H1 (cell line): ENCODE measurements at regions not wholly inside any gene's neighbourhood (a gene's known extent, or its start where the extent isn't known, plus 50 kb on each side); places are given as distances from the start of the nearest gene placed in this dataset.

Source experiments
- CTCF ChIA-PET: fragments of 300-600 bp; sonication (Branson Sonifier 250); formaldehyde crosslinking; loops from one replicate; lab custom pipeline; 2021; ENCODE audit not compliant: partially characterized antibody; lab: Charles Lee
- POLR2A ChIA-PET: fragments of 300-600 bp; sonication (Branson Sonifier 250); formaldehyde crosslinking; loops from one replicate; lab custom pipeline; 2021; ENCODE audit warnings: inconsistent platforms; ENCODE audit not compliant: partially characterized antibody; lab: Charles Lee
- DNase-seq, 2 experiments: peaks; one replicate each; pipeline versions ENCODE4 v3.0.0 to v3.0.0-alpha.2; 2010 to 2022; ENCODE audit warnings: low spot score in 2 of 2, low read depth in 1 of 2, mixed read lengths in 1 of 2
- FAIRE-seq: peaks from 2 replicates; lab custom pipeline; 2011; peaks lifted over from hg19 to GRCh38; lab: Jason Lieb, UNC
- H2AFZ ChIP-seq: 2 replicates; pipeline ENCODE4 v1.8.1; 2012; ENCODE audit warnings: low read length, inconsistent platforms
- H2AK5ac ChIP-seq: 2 replicates; pipeline ENCODE4 v1.6.1; 2013; ENCODE audit warnings: low read depth, low read length
- H2BK120ac ChIP-seq: replicated peaks from 2 replicates; pipeline ENCODE3; 2013; ENCODE audit warnings: low read depth, low read length, inconsistent platforms
- H2BK12ac ChIP-seq: 2 replicates; pipeline ENCODE4 v1.6.1; 2013; ENCODE audit warnings: low read depth, low read length
- H2BK15ac ChIP-seq: 2 replicates; pipeline ENCODE4 v1.6.1; 2013; ENCODE audit warnings: low read length
- H2BK20ac ChIP-seq: 2 replicates; pipeline ENCODE4 v1.6.1; 2013; ENCODE audit warnings: low read length
- H2BK5ac ChIP-seq: 2 replicates; pipeline ENCODE4 v1.6.1; 2013; ENCODE audit warnings: low read depth, low read length
- H3K14ac ChIP-seq: 2 replicates; pipeline ENCODE4 v1.6.1; 2013; ENCODE audit warnings: inconsistent platforms; ENCODE audit not compliant: insufficient read length
- H3K18ac ChIP-seq: 2 replicates; pipeline ENCODE4 v1.6.1; 2013; ENCODE audit warnings: low read length; ENCODE audit errors: extremely low read depth
- H3K23ac ChIP-seq: 2 replicates; pipeline ENCODE4 v1.6.1; 2013; ENCODE audit warnings: inconsistent platforms; ENCODE audit not compliant: insufficient read length
- H3K23me2 ChIP-seq: 2 replicates; pipeline ENCODE4 v1.6.1; 2013; ENCODE audit warnings: low read depth, low read length
- H3K27ac ChIP-seq: 2 replicates; pipeline ENCODE4 v1.6.1; 2011; ENCODE audit warnings: low read depth, low read length, inconsistent platforms
- H3K27me3 ChIP-seq, 4 experiments: replicated peaks in 1 of 4; 1 replicate in 1 of 4; 2 replicates in 3 of 4; pipeline versions ENCODE4 v1.6.1 to v1.8.1; 2011 to 2013; ENCODE audit warnings: low read length in 3 of 4, mild to moderate bottlenecking in 3 of 4, inconsistent platforms in 2 of 4, mixed read lengths in 2 of 4, moderate library complexity in 1 of 4; ENCODE audit not compliant: control insufficient read depth in 3 of 4, insufficient read depth in 3 of 4; ENCODE audit errors: extremely low read depth in 1 of 4
- H3K36me3 ChIP-seq, 4 experiments: 2 replicates each; pipeline versions ENCODE4 v1.6.1 to v1.8.1; 2011 to 2013; ENCODE audit warnings: mild to moderate bottlenecking in 4 of 4, low read length in 3 of 4, moderate library complexity in 2 of 4, control low read depth in 1 of 4, inconsistent platforms in 1 of 4; ENCODE audit not compliant: insufficient read depth in 4 of 4, control insufficient read depth in 2 of 4
- H3K4ac ChIP-seq: replicated peaks from 2 replicates; pipeline ENCODE3; 2013; ENCODE audit warnings: low read length, low read depth, mixed read lengths, inconsistent platforms; ENCODE audit not compliant: insufficient read length
- H3K4me1 ChIP-seq, 4 experiments: replicated peaks in 1 of 4; 1 replicate in 1 of 4; 2 replicates in 3 of 4; pipeline versions ENCODE4 v1.6.1 to v1.8.1; 2011 to 2013; ENCODE audit warnings: low read length in 3 of 4, inconsistent platforms in 2 of 4, mixed read lengths in 1 of 4; ENCODE audit not compliant: insufficient read depth in 4 of 4, control insufficient read depth in 3 of 4
- H3K4me2 ChIP-seq, 2 experiments: 2 replicates each; pipeline versions ENCODE4 v1.6.1 to v1.8.1; 2011 to 2013; ENCODE audit warnings: low read depth in 2 of 2, low read length in 2 of 2, control low read depth in 1 of 2, inconsistent platforms in 1 of 2, mild to moderate bottlenecking in 1 of 2; ENCODE audit not compliant: insufficient read depth in 1 of 2
- H3K4me3 ChIP-seq, 4 experiments: fragments of 200-600, 300-600 bp in 1 of 4; sonication (generic), shearing (Covaris generic), sonication (Bioruptor Twin) in 1 of 4; 2 replicates each; pipeline versions ENCODE4 v1.5.1 to v1.8.1; 2011 to 2016; ENCODE audit warnings: low read length in 4 of 4, low read depth in 3 of 4, control low read depth in 2 of 4, inconsistent platforms in 2 of 4, mild to moderate bottlenecking in 2 of 4, mixed read lengths in 1 of 4, moderate library complexity in 1 of 4; ENCODE audit not compliant: insufficient read depth in 2 of 4; ENCODE audit errors: extremely low read depth in 1 of 4
- H3K56ac ChIP-seq: replicated peaks from 2 replicates; pipeline ENCODE3; 2013; ENCODE audit warnings: low read depth, mild to moderate bottlenecking, mixed read lengths, low read length, inconsistent platforms; ENCODE audit not compliant: insufficient read length
- H3K79me1 ChIP-seq: 2 replicates; pipeline ENCODE4 v1.6.1; 2013; ENCODE audit warnings: low read depth, low read length, control low read depth
- H3K79me2 ChIP-seq, 2 experiments: 2 replicates each; pipeline versions ENCODE4 v1.6.1 to v1.8.1; 2012 to 2013; ENCODE audit warnings: low read length in 2 of 2, mild to moderate bottlenecking in 2 of 2, inconsistent platforms in 1 of 2; ENCODE audit not compliant: insufficient read depth in 2 of 2, control insufficient read depth in 1 of 2
- H3K9ac ChIP-seq, 4 experiments: replicated peaks in 1 of 4; 1 replicate in 1 of 4; 2 replicates in 3 of 4; pipeline versions ENCODE4 v1.6.1 to v1.8.1; 2011 to 2013; ENCODE audit warnings: low read depth in 3 of 4, low read length in 3 of 4, control low read depth in 2 of 4, mild to moderate bottlenecking in 2 of 4, moderate library complexity in 2 of 4, inconsistent platforms in 1 of 4; ENCODE audit errors: extremely low read depth in 1 of 4
- H3K9me3 ChIP-seq, 2 experiments: 2 replicates each; pipeline versions ENCODE4 v1.6.1 to v1.8.1; 2012 to 2013; ENCODE audit warnings: mild to moderate bottlenecking in 2 of 2, moderate library complexity in 2 of 2, control low read depth in 1 of 2, inconsistent platforms in 1 of 2, low read depth in 1 of 2, low read length in 1 of 2, mixed read lengths in 1 of 2; ENCODE audit not compliant: insufficient read depth in 2 of 2
- H4K20me1 ChIP-seq, 2 experiments: replicated peaks in 1 of 2; 2 replicates each; pipeline versions ENCODE3 to v1.8.1; 2011 to 2013; ENCODE audit warnings: inconsistent platforms in 2 of 2, low read length in 2 of 2, mild to moderate bottlenecking in 1 of 2; ENCODE audit not compliant: insufficient read depth in 2 of 2, control insufficient read depth in 1 of 2
- H4K5ac ChIP-seq: 2 replicates; pipeline ENCODE4 v1.6.1; 2013; ENCODE audit warnings: low read length, low read depth, mixed read lengths, inconsistent platforms; ENCODE audit not compliant: insufficient read length
- H4K8ac ChIP-seq: 2 replicates; pipeline ENCODE4 v1.8.0; 2013; ENCODE audit warnings: mild to moderate bottlenecking, moderate library complexity, low read length, inconsistent platforms; ENCODE audit not compliant: insufficient read depth; ENCODE audit errors: extremely low read depth
- H4K91ac ChIP-seq: replicated peaks from 2 replicates; pipeline ENCODE3; 2013; ENCODE audit warnings: low read length, mixed read lengths, inconsistent platforms; ENCODE audit not compliant: insufficient read length
- CTCF ChIP-seq, 3 experiments: IDR thresholded peaks; 1 replicate in 2 of 3; 2 replicates in 1 of 3; pipeline versions ENCODE4 v1.5.1 to v1.6.1; 2011; ENCODE audit warnings: low read length in 3 of 3, mild to moderate bottlenecking in 3 of 3, inconsistent platforms in 2 of 3, low read depth in 1 of 3, moderate library complexity in 1 of 3; ENCODE audit not compliant: insufficient read depth in 1 of 3; ENCODE audit errors: control extremely low read depth in 1 of 3
- RAD21 ChIP-seq, 2 experiments: IDR thresholded peaks in 1 of 2; conservative IDR thresholded peaks in 1 of 2; 2 replicates each; pipeline ENCODE4 v1.6.1; 2011; ENCODE audit warnings: low read depth in 2 of 2, low read length in 2 of 2, improper control_type of control experiment in 1 of 2, inconsistent platforms in 1 of 2, mild to moderate bottlenecking in 1 of 2, moderate library complexity in 1 of 2
- RBBP5 ChIP-seq: IDR thresholded peaks from 2 replicates; pipeline ENCODE4 v1.7.1; 2012; ENCODE audit warnings: low read depth, mild to moderate bottlenecking, inconsistent platforms, low read length, moderate library complexity, borderline replicate concordance
- WGBS, 2 experiments: shearing (Covaris generic) in 1 of 2; methylation state at CpG; one replicate each; pipeline versions ENCODE4 v1.1.6 to v1.1.7; 2013 to 2015; ENCODE audit warnings: low lambda C conversion rate in 2 of 2, mixed read lengths in 2 of 2, inconsistent platforms in 1 of 2, low coverage in 1 of 2, missing lambda C conversion rate in 1 of 2; ENCODE audit not compliant: insufficient replicate concordance in 2 of 2, insufficient coverage in 1 of 2, insufficient read length in 1 of 2; ENCODE audit errors: extremely low coverage in 1 of 2, missing lambda C conversion rate in 1 of 2; 5-methylcytosine and 5-hydroxymethylcytosine counted together

- H2AK5ac ChIP-seq, result no peak overlapping the region
- WGBS, 2 experiments, result 94% methylated on average over 1 of the region's 1 CpG; no CpG with 5 or more reads in 1 of the 2 experiments
These were observed 262.1 kb downstream of the BRINP2 start for GRCh38 chr1:177432897-177433296.

More at GRCh38 chr1:177432897-177433296, 262.1 kb downstream of the BRINP2 start:
- Histone ChIP-seq H3K79me1 (no peaks in the 10 kb centered on the region), H2BK5ac (no peak overlapping the region), H2BK12ac (no peak overlapping the region), H3K4ac (no peak overlapping the region), H3K27me3 (peaks cover 0 to 1% (median 0%) of the 10 kb centered on the region in 4 experiments; a peak in 1 of 7 replicates), H3K4me2 (no peak overlapping the region), H4K8ac (no peak overlapping the region), H3K4me1 (no peaks in the 10 kb centered on the region), H3K9me3 (no peaks in the 10 kb centered on the region), H3K4me3 (no peak overlapping the region), H4K91ac (no peak overlapping the region), H3K18ac (no peak overlapping the region), H2AFZ (no peak overlapping the region), H3K14ac (no peak overlapping the region), H2BK20ac (no peak overlapping the region), H3K23me2 (no peaks in the 10 kb centered on the region), H2BK120ac (no peak overlapping the region), H4K5ac (no peak overlapping the region), H3K9ac (no peak overlapping the region), H3K36me3 (no peaks in the 10 kb centered on the region), H3K27ac (no peak overlapping the region), H4K20me1 (no peaks in the 10 kb centered on the region), H3K23ac (no peak overlapping the region), H3K56ac (no peak overlapping the region), H3K79me2 (no peaks in the 10 kb centered on the region), H2BK15ac (no peak overlapping the region)
- TF ChIP-seq RBBP5 (no peak), CTCF (IDR thresholded peaks at IDR 0.05; ENCODE audit: control extremely low read depth in 1 of 3, insufficient read depth in 1 of 3, low read depth in 1 of 3, low read length in 3 of 3) (peak in 1 of 3 experiments; percentile 38; a peak in 2 of 4 replicates), RAD21 (IDR thresholded peaks at IDR 0.05 in 1 of 2, conservative IDR thresholded peaks at IDR 0.05 in 1 of 2; ENCODE audit: low read depth in 2 of 2, low read length in 2 of 2) (peak; percentile 21 to 27; a peak in 3 of 4 replicates)
- ChIA-PET POLR2A (no interaction called here), CTCF (interaction anchor here (0.6 to 3.3 kb wide), 12 partner anchors 10 to 503 kb away, joined by 3 to 22 read pairs (median 3); no protein-coding TSS in a partner anchor)
- DNase-seq, result no peak
- no peak for FAIRE-seq
